ENCODE measurements at regions not wholly inside any gene's neighbourhood (a gene's known extent, or its start where the extent isn't known, plus 50 kb on each side); places are given as distances from the start of the nearest gene placed in this dataset.

DNA sequence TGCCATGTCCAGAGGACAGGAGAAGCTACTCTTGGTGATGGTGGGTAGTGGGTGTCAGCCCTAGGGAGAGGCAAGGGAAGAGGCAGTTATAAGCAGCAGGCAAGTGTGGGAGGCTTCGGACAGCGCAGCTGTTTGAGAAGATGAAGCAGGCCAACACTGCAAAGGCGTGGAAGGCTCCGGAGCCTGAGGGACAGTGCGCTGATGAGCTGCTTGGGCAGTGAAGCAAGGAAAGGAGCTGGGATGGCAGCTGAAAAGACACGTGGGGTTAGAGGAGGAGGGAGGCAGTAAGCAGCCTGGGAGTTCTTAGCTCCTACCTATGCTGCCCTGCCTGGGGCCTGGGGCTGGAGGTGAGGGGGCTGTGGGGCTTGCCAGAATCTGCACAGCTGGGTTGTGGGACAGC is 50.1 kb upstream of the CRTAC1 start:
- peak in 1 of 58 donors; percentile 26 for DNase-seq
